Keratinocyte (primary cell): ENCODE measurements at regions not wholly inside any gene's neighbourhood (a gene's known extent, or its start where the extent isn't known, plus 50 kb on each side); places are given as distances from the start of the nearest gene placed in this dataset.

ENCODE experiments used
- CTCF ChIP-seq, 3 experiments: IDR thresholded peaks in 1 of 3; conservative IDR thresholded peaks in 1 of 3; optimal IDR thresholded peaks in 1 of 3; 2 replicates in 2 of 3; 3 replicates in 1 of 3; pipeline versions ENCODE3 to v1.5.1; 2011; ENCODE audit warnings: low read length in 3 of 3, mild to moderate bottlenecking in 3 of 3, moderate library complexity in 2 of 3, control low read depth in 1 of 3, inconsistent platforms in 1 of 3; ENCODE audit not compliant: insufficient read depth in 2 of 3; ENCODE audit errors: extremely low read depth in 1 of 3
- EZH2 ChIP-seq: IDR thresholded peaks from one replicate; pipeline ENCODE4 v1.6.1; 2012; ENCODE audit warnings: inconsistent platforms, mild to moderate bottlenecking, low read length, moderate library complexity

GRCh38 chr13:103156346-103156998 is 90.3 kb upstream of the SLC10A2 start:
- TF ChIP-seq CTCF (optimal IDR thresholded peaks at IDR 0.05 in 1 of 3, IDR thresholded peaks at IDR 0.05 in 1 of 3, conservative IDR thresholded peaks at IDR 0.05 in 1 of 3; ENCODE audit: extremely low read depth in 1 of 3, insufficient read depth in 2 of 3, low read length in 3 of 3), result no peak
- no peak for TF ChIP-seq EZH2
